GM12878 (cell line): ENCODE measurements at regions not wholly inside any gene's neighbourhood (a gene's known extent, or its start where the extent isn't known, plus 50 kb on each side); places are given as distances from the start of the nearest gene placed in this dataset.

Experiments used
- FOXM1 ChIP-seq: IDR thresholded peaks from 2 replicates; pipeline ENCODE4 v1.6.1; 2012; ENCODE audit warnings: low read depth, mild to moderate bottlenecking, inconsistent platforms, low read length, moderate library complexity
- HDGF ChIP-seq: fragments of 450-650 bp; IDR thresholded peaks from 2 replicates; pipeline ENCODE4 v1.6.1; 2016; ENCODE audit warnings: antibody characterized with exemption
- NRF1 ChIP-seq: conservative IDR thresholded peaks from 2 replicates; pipeline ENCODE4 v1.6.1; 2011; ENCODE audit warnings: mild to moderate bottlenecking, low read depth, low read length, improper control_type of control experiment
- POLR2A ChIP-seq: IDR thresholded peaks from 2 replicates; pipeline ENCODE4 v1.6.1; 2011; ENCODE audit warnings: low read depth, mild to moderate bottlenecking, low read length
- POLR2AphosphoS5 ChIP-seq: IDR thresholded peaks from 2 replicates; pipeline ENCODE4 v1.6.1; 2011; ENCODE audit warnings: mild to moderate bottlenecking, low read length, inconsistent platforms
- TF ChIP-seq, protein P1 (sequence below), 3 experiments: IDR thresholded peaks in 2 of 3; conservative IDR thresholded peaks in 1 of 3; 2 replicates each; pipeline ENCODE4 v1.5.1; 2011; ENCODE audit warnings: low read depth in 3 of 3, low read length in 3 of 3, mild to moderate bottlenecking in 3 of 3, control low read depth in 2 of 3, moderate library complexity in 2 of 3, inconsistent platforms in 1 of 3, mixed read lengths in 1 of 3; ENCODE audit not compliant: control insufficient read depth in 2 of 3, insufficient read depth in 1 of 3; ENCODE audit errors: extremely low read depth in 1 of 3

DNA sequence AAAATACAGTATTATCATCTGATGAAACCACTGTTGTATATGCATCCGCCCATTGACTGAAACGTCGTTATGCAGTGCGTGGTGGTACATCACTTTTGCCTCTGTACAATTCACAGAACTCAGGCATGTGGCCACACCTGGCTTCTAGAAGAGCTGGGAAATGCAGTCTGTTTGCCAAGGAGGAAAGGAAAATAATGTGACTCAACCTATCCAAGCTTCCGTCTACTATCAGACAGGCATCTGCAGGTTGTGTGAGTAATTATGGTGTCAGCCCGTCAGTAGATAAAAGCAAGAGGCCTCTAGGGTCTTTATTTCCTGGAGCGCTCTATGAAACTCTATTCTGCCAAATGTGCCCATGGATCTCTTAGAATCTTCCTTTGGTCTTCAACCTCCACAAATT is 111.6 kb downstream of the BBS10 start:
- TF ChIP-seq, protein P1, sequence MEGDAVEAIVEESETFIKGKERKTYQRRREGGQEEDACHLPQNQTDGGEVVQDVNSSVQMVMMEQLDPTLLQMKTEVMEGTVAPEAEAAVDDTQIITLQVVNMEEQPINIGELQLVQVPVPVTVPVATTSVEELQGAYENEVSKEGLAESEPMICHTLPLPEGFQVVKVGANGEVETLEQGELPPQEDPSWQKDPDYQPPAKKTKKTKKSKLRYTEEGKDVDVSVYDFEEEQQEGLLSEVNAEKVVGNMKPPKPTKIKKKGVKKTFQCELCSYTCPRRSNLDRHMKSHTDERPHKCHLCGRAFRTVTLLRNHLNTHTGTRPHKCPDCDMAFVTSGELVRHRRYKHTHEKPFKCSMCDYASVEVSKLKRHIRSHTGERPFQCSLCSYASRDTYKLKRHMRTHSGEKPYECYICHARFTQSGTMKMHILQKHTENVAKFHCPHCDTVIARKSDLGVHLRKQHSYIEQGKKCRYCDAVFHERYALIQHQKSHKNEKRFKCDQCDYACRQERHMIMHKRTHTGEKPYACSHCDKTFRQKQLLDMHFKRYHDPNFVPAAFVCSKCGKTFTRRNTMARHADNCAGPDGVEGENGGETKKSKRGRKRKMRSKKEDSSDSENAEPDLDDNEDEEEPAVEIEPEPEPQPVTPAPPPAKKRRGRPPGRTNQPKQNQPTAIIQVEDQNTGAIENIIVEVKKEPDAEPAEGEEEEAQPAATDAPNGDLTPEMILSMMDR (IDR thresholded peaks at IDR 0.05 in 2 of 3, conservative IDR thresholded peaks at IDR 0.05 in 1 of 3; ENCODE audit: control insufficient read depth in 2 of 3, extremely low read depth in 1 of 3, insufficient read depth in 1 of 3, low read depth in 3 of 3, low read length in 3 of 3) = no peak
- TF ChIP-seq HDGF (no peak), NRF1 (no peak), POLR2A (no peak), POLR2AphosphoS5 (no peak), FOXM1 (no peak)
